Esophagus squamous epithelium (tissue), 4 donors: ENCODE measurements at regions not wholly inside any gene's neighbourhood (a gene's known extent, or its start where the extent isn't known, plus 50 kb on each side); places are given as distances from the start of the nearest gene placed in this dataset.

Experiments
- CTCF ChIP-seq, 6 experiments: fragments of 450-650 bp in 4 of 6; fragments of 200-600 bp in 2 of 6; sonication (generic) in 2 of 6; IDR thresholded peaks; one replicate each; pipeline ENCODE4 v1.5.1; 2016 to 2019; ENCODE audit warnings: antibody characterized with exemption in 6 of 6, mild to moderate bottlenecking in 4 of 6, moderate library complexity in 4 of 6
- POLR2A ChIP-seq, 4 donors: fragments of 450-650 bp; IDR thresholded peaks; one replicate each; pipeline ENCODE4 v1.6.1; 2017; ENCODE audit warnings: antibody characterized with exemption in 4 of 4, mild to moderate bottlenecking in 4 of 4, moderate library complexity in 3 of 4

DNA sequence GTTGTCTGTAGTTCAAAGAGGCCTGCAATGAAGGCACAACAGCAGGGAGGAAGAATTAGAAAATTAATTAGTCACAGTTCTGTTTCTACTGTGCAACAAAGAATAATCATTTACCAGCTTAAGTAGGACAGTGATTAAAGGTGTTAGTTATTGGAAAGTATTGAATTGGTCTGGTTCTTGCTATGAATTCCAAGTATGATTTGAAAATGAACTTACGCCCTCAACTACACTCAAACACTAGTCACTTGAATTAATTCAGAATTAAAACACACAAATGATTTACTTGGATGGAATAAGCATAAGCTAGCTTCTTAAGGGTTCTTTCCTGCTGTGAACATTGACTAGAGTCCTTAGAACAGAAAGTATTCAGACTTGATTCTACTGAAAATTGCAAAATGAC lies 69.9 kb upstream of the EXOC1L start:
- TF ChIP-seq CTCF (IDR thresholded peaks at IDR 0.05) (no peak), POLR2A (IDR thresholded peaks at IDR 0.05) (no peak)
